OCI-LY7 (cell line): ENCODE measurements at regions not wholly inside any gene's neighbourhood (a gene's known extent, or its start where the extent isn't known, plus 50 kb on each side); places are given as distances from the start of the nearest gene placed in this dataset.

Experiments
- BruUV-seq: library from RNA; stranded (reverse); fragments of 400-500 nt; replicated peaks from 2 replicates; lab custom pipeline; 2021; lab: Mats Ljungman, UMichigan
- CTCF ChIA-PET: fragments of 300-600 bp; sonication (Branson Sonifier 250); formaldehyde crosslinking; loops from one replicate; lab custom pipeline; 2022; ENCODE audit warnings: antibody characterized with exemption; ENCODE audit not compliant: unreplicated experiment; lab: Charles Lee
- POLR2A ChIA-PET: fragments of 300-600 bp; sonication (Branson Sonifier 250); formaldehyde crosslinking; loops from one replicate; lab custom pipeline; 2022; ENCODE audit warnings: antibody characterized with exemption; lab: Charles Lee
- DNase-seq: peaks from one replicate; pipeline ENCODE4 v3.0.0-alpha.2; 2015; ENCODE audit warnings: low spot score
- H2AFZ ChIP-seq: fragments of 200-600 bp; sonication (generic), shearing (Covaris generic); 2 replicates; pipeline ENCODE4 v1.6.1; 2014; ENCODE audit warnings: mild to moderate bottlenecking, antibody characterized with exemption, low read length, moderate library complexity
- H3K27ac ChIP-seq: fragments of 200-600 bp; sonication (generic); 2 replicates; pipeline ENCODE4 v1.5.1; 2014; ENCODE audit warnings: mixed run types, low read depth, mild to moderate bottlenecking, moderate library complexity, low read length, inconsistent platforms; ENCODE audit not compliant: poor library complexity, severe bottlenecking
- H3K36me3 ChIP-seq: fragments of 200-600 bp; sonication (generic); 2 replicates; pipeline ENCODE4 v1.6.1; 2014; ENCODE audit warnings: mild to moderate bottlenecking, antibody characterized with exemption, low read length, moderate library complexity, mixed read lengths; ENCODE audit not compliant: insufficient read depth
- H3K4me1 ChIP-seq: fragments of 200-600 bp; sonication (generic); 2 replicates; pipeline ENCODE4 v1.5.1; 2014; ENCODE audit warnings: mild to moderate bottlenecking, low read length; ENCODE audit not compliant: insufficient read depth, poor library complexity, severe bottlenecking
- H3K4me2 ChIP-seq: fragments of 200-600 bp; sonication (generic); 2 replicates; pipeline ENCODE4 v1.6.1; 2014; ENCODE audit warnings: mild to moderate bottlenecking, low read length
- H3K4me3 ChIP-seq: fragments of 200-600 bp; sonication (generic); 2 replicates; pipeline ENCODE4 v1.5.1; 2014; ENCODE audit warnings: mild to moderate bottlenecking, low read depth, low read length; ENCODE audit not compliant: poor library complexity, severe bottlenecking
- H3K79me2 ChIP-seq: fragments of 200-600 bp; sonication (generic); 2 replicates; pipeline ENCODE4 v1.6.1; 2016; ENCODE audit warnings: low read depth, mild to moderate bottlenecking, low read length, moderate library complexity, mixed read lengths; ENCODE audit not compliant: insufficient read depth
- H3K9me2 ChIP-seq: fragments of 200-600 bp; sonication (generic); 2 replicates; pipeline ENCODE4 v1.6.1; 2016; ENCODE audit warnings: mild to moderate bottlenecking, low read length, mixed read lengths; ENCODE audit not compliant: insufficient read depth
- H3K9me3 ChIP-seq: fragments of 200-600 bp; sonication (generic); 2 replicates; pipeline ENCODE4 v1.6.1; 2014; ENCODE audit warnings: mild to moderate bottlenecking, mixed run types, low read length, mixed read lengths
- H4K20me1 ChIP-seq: fragments of 200-600 bp; sonication (generic); 2 replicates; pipeline ENCODE4 v1.6.1; 2014; ENCODE audit warnings: mild to moderate bottlenecking, antibody characterized with exemption, low read length, moderate library complexity, mixed read lengths; ENCODE audit not compliant: insufficient read depth
- CTCF ChIP-seq: fragments of 200-600 bp; sonication (generic); conservative IDR thresholded peaks from 2 replicates; pipeline ENCODE4 v1.5.1; 2014; ENCODE audit warnings: mild to moderate bottlenecking, antibody characterized with exemption, low read length, moderate library complexity, mixed read lengths
- EZH2phosphoT487 ChIP-seq: fragments of 200-600 bp; sonication (generic); IDR thresholded peaks from 2 replicates; pipeline ENCODE4 v1.6.1; 2018; ENCODE audit warnings: low read depth, borderline replicate concordance, mild to moderate bottlenecking, mixed run types, antibody characterized with exemption, low read length, moderate library complexity, mixed read lengths
- intact Hi-C: fragments of 100-400 bp; cut with micrococcal nuclease; formaldehyde crosslinking; loops from one replicate; pipeline ENCODE4 v1.10.0; 2022; ENCODE audit not compliant: unreplicated experiment

- Histone ChIP-seq H3K4me3 (no peak overlapping the region), H2AFZ (no peak overlapping the region), H3K36me3 (no peaks in the 10 kb centered on the region), H3K27ac (no peak overlapping the region), H3K4me2 (peak overlapping the region; percentile 4; the same call in 1 of the 2 replicates), H3K4me1 (no peaks in the 10 kb centered on the region), H3K9me2 (no peaks in the 10 kb centered on the region), H3K9me3 (no peaks in the 10 kb centered on the region), H4K20me1 (no peaks in the 10 kb centered on the region), H3K79me2 (no peaks in the 10 kb centered on the region)
- ChIA-PET POLR2A (interaction anchor here (0.9 kb wide), 1 partner anchor 11 kb away, joined by 3 read pairs; no protein-coding TSS in a partner anchor), CTCF (no interaction called here)
- TF ChIP-seq CTCF (no peak), EZH2phosphoT487 (no peak)
- DNase-seq = no peak
- intact Hi-C loops = no loop called here
- no TSS peak for BruUV-seq
These were observed 57.6 kb upstream of the RAP1GDS1 start for GRCh38 chr4:98203332-98204235.

- POLR2A ChIA-PET = no interaction called here
- Histone ChIP-seq H3K79me2 (no peaks in the 10 kb centered on the region), H2AFZ (no peak overlapping the region), H3K9me2 (no peaks in the 10 kb centered on the region), H3K36me3 (no peaks in the 10 kb centered on the region), H3K27ac (no peak overlapping the region), H4K20me1 (no peaks in the 10 kb centered on the region), H3K4me2 (no peak overlapping the region), H3K4me1 (no peaks in the 10 kb centered on the region), H3K9me3 (no peaks in the 10 kb centered on the region), H3K4me3 (no peak overlapping the region)
- intact Hi-C loops = no loop called here
- TF ChIP-seq CTCF (no peak), EZH2phosphoT487 (no peak)
- no TSS peak for BruUV-seq
- CTCF ChIA-PET = no interaction called here
- no peak for DNase-seq
These were observed 58.3 kb upstream of the RAP1GDS1 start for GRCh38 chr4:98202907-98203306.

GRCh38 chr4:98199247-98199646, 56.0 kb upstream of the STPG2 start:
- Histone ChIP-seq H3K4me2 (no peak overlapping the region), H3K4me1 (no peaks in the 10 kb centered on the region), H3K36me3 (no peaks in the 10 kb centered on the region), H3K79me2 (no peaks in the 10 kb centered on the region), H3K27ac (no peak overlapping the region), H3K9me3 (no peaks in the 10 kb centered on the region), H2AFZ (no peak overlapping the region), H4K20me1 (no peaks in the 10 kb centered on the region), H3K9me2 (no peaks in the 10 kb centered on the region), H3K4me3 (no peak overlapping the region)
- POLR2A ChIA-PET = interaction anchor here (0.7 to 1.0 kb wide), 2 partner anchors 13 to 305 kb away, joined by 3 read pairs; no protein-coding TSS in a partner anchor
- BruUV-seq = no TSS peak
- intact Hi-C loops = no loop called here
- no peak for DNase-seq
- CTCF ChIA-PET = no interaction called here
- TF ChIP-seq CTCF = no peak
- no peak for TF ChIP-seq EZH2phosphoT487
